H9 (cell line): ENCODE measurements at regions not wholly inside any gene's neighbourhood (a gene's known extent, or its start where the extent isn't known, plus 50 kb on each side); places are given as distances from the start of the nearest gene placed in this dataset.

Experiments used
- DNase-seq: peaks from one replicate; pipeline ENCODE4 v3.0.0-alpha.2; 2017
- H2AFZ ChIP-seq: one replicate; pipeline ENCODE4 v1.6.1; 2013; ENCODE audit warnings: mild to moderate bottlenecking, low read length, control low read depth, moderate library complexity
- H2AK5ac ChIP-seq: 2 replicates; pipeline ENCODE4 v1.6.1; 2013; ENCODE audit warnings: low read length, control low read depth, mixed read lengths; ENCODE audit not compliant: insufficient read length
- H2BK120ac ChIP-seq: one replicate; pipeline ENCODE4 v1.6.1; 2013; ENCODE audit warnings: low read depth, mild to moderate bottlenecking, low read length, control low read depth, inconsistent platforms; ENCODE audit not compliant: poor library complexity, severe bottlenecking
- H2BK12ac ChIP-seq: 2 replicates; pipeline ENCODE4 v1.6.1; 2013; ENCODE audit warnings: low read length, control low read depth, mixed read lengths, low read depth; ENCODE audit not compliant: insufficient read length
- H2BK15ac ChIP-seq: 2 replicates; pipeline ENCODE4 v1.6.1; 2013; ENCODE audit warnings: low read depth, low read length, control low read depth
- H2BK20ac ChIP-seq: one replicate; pipeline ENCODE4 v1.6.1; 2013; ENCODE audit warnings: low read depth, mild to moderate bottlenecking, low read length, control low read depth, inconsistent platforms; ENCODE audit not compliant: poor library complexity, severe bottlenecking
- H2BK5ac ChIP-seq: 2 replicates; pipeline ENCODE4 v1.6.1; 2013; ENCODE audit warnings: low read length, control low read depth, mixed read lengths; ENCODE audit not compliant: insufficient read length
- H3K14ac ChIP-seq: 2 replicates; pipeline ENCODE4 v1.6.1; 2013; ENCODE audit warnings: low read length, control low read depth; ENCODE audit not compliant: insufficient read depth
- H3K18ac ChIP-seq: 2 replicates; pipeline ENCODE4 v1.6.1; 2013; ENCODE audit warnings: low read depth, mild to moderate bottlenecking, mixed read lengths, low read length, control low read depth; ENCODE audit not compliant: insufficient read length
- H3K23ac ChIP-seq: 2 replicates; pipeline ENCODE4 v1.6.1; 2013; ENCODE audit warnings: low read length, control low read depth, mixed read lengths, low read depth; ENCODE audit not compliant: insufficient read length
- H3K23me2 ChIP-seq: 2 replicates; pipeline ENCODE4 v1.6.1; 2013; ENCODE audit warnings: low read depth, mild to moderate bottlenecking, mixed read lengths, low read length, control low read depth; ENCODE audit not compliant: insufficient read length, poor library complexity, severe bottlenecking
- H3K27ac ChIP-seq: 2 replicates; pipeline ENCODE4 v1.5.1; 2013; ENCODE audit warnings: low read length, control low read depth, mixed read lengths, low read depth; ENCODE audit not compliant: insufficient read length
- H3K27me3 ChIP-seq: 2 replicates; pipeline ENCODE4 v1.6.1; 2013; ENCODE audit warnings: low read length, control low read depth, inconsistent platforms; ENCODE audit not compliant: insufficient read depth
- H3K4ac ChIP-seq: 2 replicates; pipeline ENCODE4 v1.6.1; 2013; ENCODE audit warnings: low read depth, mild to moderate bottlenecking, control low read depth, inconsistent platforms, low read length, moderate library complexity
- H3K4me1 ChIP-seq: 2 replicates; pipeline ENCODE4 v1.6.1; 2013; ENCODE audit warnings: low read length, control low read depth, inconsistent platforms; ENCODE audit not compliant: insufficient read depth
- H3K4me2 ChIP-seq: 2 replicates; pipeline ENCODE4 v1.6.1; 2013; ENCODE audit warnings: low read length, control low read depth, mixed read lengths; ENCODE audit not compliant: insufficient read length, insufficient read depth
- H3K56ac ChIP-seq: 2 replicates; pipeline ENCODE4 v1.6.1; 2013; ENCODE audit warnings: low read depth, mild to moderate bottlenecking, mixed read lengths, low read length, control low read depth; ENCODE audit not compliant: insufficient read length
- H3K79me1 ChIP-seq: 2 replicates; pipeline ENCODE4 v1.6.1; 2013; ENCODE audit warnings: low read depth, mild to moderate bottlenecking, moderate library complexity, low read length, control low read depth, inconsistent platforms; ENCODE audit not compliant: insufficient read depth, poor library complexity, severe bottlenecking
- H3K79me2 ChIP-seq: 2 replicates; pipeline ENCODE4 v1.6.1; 2013; ENCODE audit warnings: low read length, control low read depth, inconsistent platforms; ENCODE audit not compliant: insufficient read depth
- H3K9ac ChIP-seq: 2 replicates; pipeline ENCODE4 v1.6.1; 2013; ENCODE audit warnings: low read length, control low read depth, mixed read lengths; ENCODE audit not compliant: insufficient read length; ENCODE audit errors: extremely low read depth
- H3K9me3 ChIP-seq: one replicate; pipeline ENCODE4 v1.6.1; 2013; ENCODE audit warnings: low read depth, low read length, inconsistent platforms; ENCODE audit not compliant: control insufficient read depth
- H3T11ph ChIP-seq: one replicate; pipeline ENCODE4 v1.6.1; 2013; ENCODE audit warnings: mild to moderate bottlenecking, low read length, control low read depth, inconsistent platforms
- H4K20me1 ChIP-seq: one replicate; pipeline ENCODE4 v1.6.1; 2013; ENCODE audit not compliant: control insufficient read depth, insufficient read length, insufficient read depth
- H4K5ac ChIP-seq: 2 replicates; pipeline ENCODE4 v1.6.1; 2013; ENCODE audit warnings: low read depth, mild to moderate bottlenecking, mixed read lengths, low read length, control low read depth; ENCODE audit not compliant: insufficient read length
- H4K8ac ChIP-seq: replicated peaks from 2 replicates; pipeline ENCODE4 v1.6.1; 2013; ENCODE audit warnings: low read length, control low read depth, mixed read lengths, low read depth; ENCODE audit not compliant: insufficient read length
- H4K91ac ChIP-seq: 2 replicates; pipeline ENCODE4 v1.6.1; 2013; ENCODE audit warnings: low read depth, mild to moderate bottlenecking, moderate library complexity, mixed read lengths, low read length, control low read depth; ENCODE audit not compliant: insufficient read length
- H3K27ac Mint-ChIP-seq, 3 experiments: 2 replicates in 2 of 3; 3 replicates in 1 of 3; pipeline ENCODE4 v1.8.0; 2020 to 2021; ENCODE audit warnings: mixed read lengths in 3 of 3, mild to moderate bottlenecking in 1 of 3, moderate library complexity in 1 of 3
- H3K27me3 Mint-ChIP-seq: 2 replicates; pipeline ENCODE4 v1.8.0; 2021; ENCODE audit warnings: low read depth, mild to moderate bottlenecking, moderate library complexity, mixed read lengths
- H3K36me3 Mint-ChIP-seq, 3 experiments: 2 replicates in 2 of 3; 3 replicates in 1 of 3; pipeline ENCODE4 v1.8.0; 2020 to 2021; ENCODE audit warnings: low read depth in 3 of 3, mixed read lengths in 3 of 3; ENCODE audit not compliant: insufficient read depth in 1 of 3
- H3K4me1 Mint-ChIP-seq, 2 experiments: 2 replicates each; pipeline ENCODE4 v1.8.0; 2020; ENCODE audit warnings: mixed read lengths in 2 of 2
- H3K4me3 Mint-ChIP-seq, 2 experiments: 2 replicates in 1 of 2; 3 replicates in 1 of 2; pipeline ENCODE4 v1.8.0; 2020 to 2021; ENCODE audit warnings: mild to moderate bottlenecking in 2 of 2, mixed read lengths in 2 of 2, moderate library complexity in 1 of 2
- H3K9me3 Mint-ChIP-seq, 2 experiments: 2 replicates in 1 of 2; 3 replicates in 1 of 2; pipeline ENCODE4 v1.8.0; 2020; ENCODE audit warnings: mild to moderate bottlenecking in 2 of 2, mixed read lengths in 2 of 2, moderate library complexity in 1 of 2
- CTCF ChIP-seq: fragments of 200-600 bp; sonication (generic); conservative IDR thresholded peaks from 3 replicates; pipeline ENCODE4 v1.8.0; 2021; ENCODE audit warnings: antibody characterized with exemption, mild to moderate bottlenecking

- no peak overlapping the region for H2AFZ ChIP-seq
- H3K4me1 ChIP-seq, result no peaks in the 10 kb centered on the region
- no peak overlapping the region for H3K18ac ChIP-seq
- H3K56ac ChIP-seq, result no peak overlapping the region
- Mint-ChIP-seq H3K4me1 (peaks cover 3 to 5% of the 10 kb centered on the region in 2 experiments; a peak in 2 of 4 replicates), H3K27me3 (no peaks in the 10 kb centered on the region), H3K4me3 (no peak overlapping the region), H3K27ac (no peak overlapping the region), H3K9me3 (no peaks in the 10 kb centered on the region), H3K36me3 (no peaks in the 10 kb centered on the region; a peak in 1 of 7 replicates)
- H4K91ac ChIP-seq, result no peak overlapping the region
- no peaks in the 10 kb centered on the region for H3K79me2 ChIP-seq
- no peak overlapping the region for H2AK5ac ChIP-seq
- H3K79me1 ChIP-seq, result no peaks in the 10 kb centered on the region
- no peak overlapping the region for H3K4ac ChIP-seq
- no peak overlapping the region for H3K9ac ChIP-seq
- no peak overlapping the region for H3K27ac ChIP-seq
- H4K5ac ChIP-seq, result no peak overlapping the region
- H2BK15ac ChIP-seq, result no peak overlapping the region
- H3K27me3 ChIP-seq, result no peaks in the 10 kb centered on the region
- no peak overlapping the region for H2BK120ac ChIP-seq
- H3K9me3 ChIP-seq, result no peaks in the 10 kb centered on the region
- H2BK5ac ChIP-seq, result no peak overlapping the region
- H2BK20ac ChIP-seq, result no peak overlapping the region
- no peak overlapping the region for H3T11ph ChIP-seq
- H2BK12ac ChIP-seq, result no peak overlapping the region
- H3K23me2 ChIP-seq, result no peaks in the 10 kb centered on the region
- no peak overlapping the region for H4K8ac ChIP-seq
- H3K23ac ChIP-seq, result no peak overlapping the region
- no peak for DNase-seq
- no peaks in the 10 kb centered on the region for H4K20me1 ChIP-seq
- no peak overlapping the region for H3K14ac ChIP-seq
- TF ChIP-seq CTCF, result no peak
- no peak overlapping the region for H3K4me2 ChIP-seq
Measured at GRCh38 chr2:67465623-67466022, 68.5 kb downstream of the ETAA1 start.
